DOHH2 (cell line): ENCODE measurements at regions not wholly inside any gene's neighbourhood (a gene's known extent, or its start where the extent isn't known, plus 50 kb on each side); places are given as distances from the start of the nearest gene placed in this dataset.

ENCODE experiments used
- EZH2phosphoT487 ChIP-seq: fragments of 200-600 bp; sonication (generic); IDR thresholded peaks from 2 replicates; pipeline ENCODE4 v1.6.1; 2017; ENCODE audit warnings: borderline replicate concordance, mild to moderate bottlenecking, antibody characterized with exemption, low read length, moderate library complexity, mixed read lengths
- TF ChIP-seq, protein P1 (sequence below): fragments of 200-600 bp; sonication (generic); IDR thresholded peaks from one replicate; pipeline ENCODE4 v1.5.1; 2014; ENCODE audit warnings: antibody characterized with exemption, mild to moderate bottlenecking, low read depth, low read length; ENCODE audit not compliant: poor library complexity, severe bottlenecking

DNA sequence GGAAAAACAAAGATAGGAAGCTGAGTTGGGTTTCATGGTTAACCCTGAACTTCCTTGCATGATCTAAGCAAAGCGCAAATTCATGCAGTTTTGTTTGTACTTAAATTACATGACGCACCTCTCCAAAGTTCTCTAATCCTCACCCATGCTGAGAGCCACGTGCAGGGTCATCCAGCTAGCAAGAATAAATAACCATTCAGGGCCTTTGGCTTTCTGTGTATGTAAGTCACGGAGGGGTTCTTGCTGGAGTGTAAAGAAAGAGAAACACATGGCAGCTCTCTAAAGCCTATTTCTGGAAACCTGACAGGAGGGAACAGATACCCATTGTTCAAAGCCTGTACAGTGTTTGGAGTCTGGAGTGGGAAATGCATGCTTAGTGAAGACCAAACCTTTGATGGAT, 171.7 kb upstream of the CCN2 start:
- TF ChIP-seq, protein P1, sequence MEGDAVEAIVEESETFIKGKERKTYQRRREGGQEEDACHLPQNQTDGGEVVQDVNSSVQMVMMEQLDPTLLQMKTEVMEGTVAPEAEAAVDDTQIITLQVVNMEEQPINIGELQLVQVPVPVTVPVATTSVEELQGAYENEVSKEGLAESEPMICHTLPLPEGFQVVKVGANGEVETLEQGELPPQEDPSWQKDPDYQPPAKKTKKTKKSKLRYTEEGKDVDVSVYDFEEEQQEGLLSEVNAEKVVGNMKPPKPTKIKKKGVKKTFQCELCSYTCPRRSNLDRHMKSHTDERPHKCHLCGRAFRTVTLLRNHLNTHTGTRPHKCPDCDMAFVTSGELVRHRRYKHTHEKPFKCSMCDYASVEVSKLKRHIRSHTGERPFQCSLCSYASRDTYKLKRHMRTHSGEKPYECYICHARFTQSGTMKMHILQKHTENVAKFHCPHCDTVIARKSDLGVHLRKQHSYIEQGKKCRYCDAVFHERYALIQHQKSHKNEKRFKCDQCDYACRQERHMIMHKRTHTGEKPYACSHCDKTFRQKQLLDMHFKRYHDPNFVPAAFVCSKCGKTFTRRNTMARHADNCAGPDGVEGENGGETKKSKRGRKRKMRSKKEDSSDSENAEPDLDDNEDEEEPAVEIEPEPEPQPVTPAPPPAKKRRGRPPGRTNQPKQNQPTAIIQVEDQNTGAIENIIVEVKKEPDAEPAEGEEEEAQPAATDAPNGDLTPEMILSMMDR: no peak
- no peak for TF ChIP-seq EZH2phosphoT487
